Mucosa of gallbladder (tissue), 1 donor: ENCODE measurements at regions not wholly inside any gene's neighbourhood (a gene's known extent, or its start where the extent isn't known, plus 50 kb on each side); places are given as distances from the start of the nearest gene placed in this dataset.

Experiments
- DNase-seq: peaks from one replicate; pipeline ENCODE4 v3.0.0-alpha.2; 2020; ENCODE audit warnings: low spot score
- donor health status: DM: no; HTN: no; CAD: no.

- DNase-seq = no peak
Observed at GRCh38 chr13:105220881-105221280, 1314.6 kb downstream of the EFNB2 start.

GRCh38 chr13:105220063-105220462, 1315.4 kb downstream of the EFNB2 start:
- no peak for DNase-seq

- DNase-seq = no peak
Observed at GRCh38 chr13:105219651-105220050, 1315.8 kb downstream of the EFNB2 start.

- DNase-seq = no peak
Observed at GRCh38 chr13:105213512-105213911, 1322.0 kb downstream of the EFNB2 start.

- no peak for DNase-seq
Observed at GRCh38 chr13:105207572-105208293, 1327.7 kb downstream of the EFNB2 start.

GRCh38 chr13:105202354-105202753, 1333.1 kb downstream of the EFNB2 start:
- no peak for DNase-seq

GRCh38 chr13:105201351-105201750, 1334.1 kb downstream of the EFNB2 start:
- DNase-seq = no peak

GRCh38 chr13:105200181-105200580, 1335.3 kb downstream of the EFNB2 start:
- DNase-seq = no peak

- no peak for DNase-seq
Observed at GRCh38 chr13:105196052-105196451, 1339.4 kb downstream of the EFNB2 start.

GRCh38 chr13:105193026-105193425, 1342.4 kb downstream of the EFNB2 start:
- no peak for DNase-seq

- no peak for DNase-seq
Observed at GRCh38 chr13:105184201-105184600, 1351.3 kb downstream of the EFNB2 start.

GRCh38 chr13:105177265-105177900, 1358.1 kb downstream of the EFNB2 start:
- no peak for DNase-seq

GRCh38 chr13:105170438-105170837, 1365.0 kb downstream of the EFNB2 start:
- DNase-seq = no peak

GRCh38 chr13:105168295-105168694, 1367.2 kb downstream of the EFNB2 start:
- no peak for DNase-seq

GRCh38 chr13:105167385-105167784, 1368.1 kb downstream of the EFNB2 start:
- no peak for DNase-seq

GRCh38 chr13:105165449-105166125, 1369.9 kb downstream of the EFNB2 start:
- DNase-seq = no peak

GRCh38 chr13:105159841-105160240, 1375.6 kb downstream of the EFNB2 start:
- no peak for DNase-seq

- DNase-seq = no peak
Observed at GRCh38 chr13:105153611-105154010, 1381.9 kb downstream of the EFNB2 start.

- no peak for DNase-seq
Observed at GRCh38 chr13:105151639-105152038, 1383.8 kb downstream of the EFNB2 start.

GRCh38 chr13:105147461-105147860, 1388.0 kb downstream of the EFNB2 start:
- DNase-seq = no peak

GRCh38 chr13:105144936-105145335, 1390.5 kb downstream of the EFNB2 start:
- no peak for DNase-seq

- no peak for DNase-seq
Observed at GRCh38 chr13:105144020-105144419, 1391.4 kb downstream of the EFNB2 start.

- no peak for DNase-seq
Observed at GRCh38 chr13:105142556-105142955, 1392.9 kb downstream of the EFNB2 start.
